HCT116 (cell line): ENCODE measurements at regions not wholly inside any gene's neighbourhood (a gene's known extent, or its start where the extent isn't known, plus 50 kb on each side); places are given as distances from the start of the nearest gene placed in this dataset.

Experiments used
- EZH2phosphoT487 ChIP-seq: fragments of 200-600 bp; IDR thresholded peaks from 2 replicates; pipeline ENCODE4 v1.6.1; 2018; ENCODE audit warnings: antibody characterized with exemption, borderline replicate concordance
- JUND ChIP-seq: IDR thresholded peaks from 2 replicates; pipeline ENCODE4 v1.6.1; 2012
- POLR2A ChIP-seq: IDR thresholded peaks from 2 replicates; pipeline ENCODE4 v1.7.0; 2011; ENCODE audit warnings: borderline replicate concordance; ENCODE audit not compliant: insufficient read depth, insufficient read length; ENCODE audit errors: extremely low read depth
- ZNF274 ChIP-seq: fragments of 200-500 bp; sonication (Bioruptor generic); IDR thresholded peaks from 2 replicates; pipeline ENCODE4 v1.6.1; 2014; ENCODE audit warnings: mild to moderate bottlenecking, low read depth, low read length, inconsistent platforms
- TF ChIP-seq, protein P1 (sequence below): IDR thresholded peaks from 2 replicates; pipeline ENCODE4 v1.6.1; 2012

DNA sequence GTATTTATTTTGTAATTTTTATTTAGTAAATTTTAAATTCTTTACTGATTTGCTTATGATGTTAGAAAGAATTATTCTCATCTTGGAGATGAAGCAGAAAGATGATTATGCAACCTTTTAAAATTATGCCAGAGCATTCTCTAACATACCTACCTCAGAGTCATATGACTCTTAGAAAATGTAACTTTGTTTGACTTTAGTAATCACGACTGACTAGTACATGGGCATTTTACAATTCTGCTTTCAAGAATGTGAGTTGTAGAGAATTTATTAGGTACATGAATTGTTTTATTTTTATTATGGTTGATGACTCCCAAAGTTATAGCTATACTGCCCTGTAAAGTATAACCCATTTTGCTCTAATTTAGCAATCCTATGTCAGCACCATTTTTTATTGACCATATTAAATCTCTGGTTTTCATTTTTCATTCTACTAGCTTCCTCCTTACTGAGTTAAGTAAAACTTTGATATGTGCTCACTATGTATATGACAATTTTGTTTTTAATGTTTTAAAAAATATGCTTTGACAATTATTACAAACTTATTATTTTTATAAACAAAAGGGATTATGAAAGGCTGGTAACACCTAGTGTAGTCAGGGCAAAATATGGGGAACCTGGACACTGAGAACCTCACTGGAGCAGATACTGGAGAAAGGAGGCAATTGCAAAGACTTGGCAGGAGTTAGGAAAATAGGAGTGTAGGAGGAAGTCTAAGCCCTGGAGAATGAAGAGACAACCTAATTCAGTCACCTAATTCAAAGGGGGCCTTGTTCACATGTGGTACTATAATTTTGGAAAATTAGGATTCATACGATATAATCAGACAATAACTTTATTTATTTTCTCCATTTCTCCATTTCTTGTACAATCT lies 249.7 kb upstream of the DAB2 start:
- TF ChIP-seq JUND (no peak), POLR2A (no peak), ZNF274 (no peak), EZH2phosphoT487 (no peak)
- TF ChIP-seq, protein P1, sequence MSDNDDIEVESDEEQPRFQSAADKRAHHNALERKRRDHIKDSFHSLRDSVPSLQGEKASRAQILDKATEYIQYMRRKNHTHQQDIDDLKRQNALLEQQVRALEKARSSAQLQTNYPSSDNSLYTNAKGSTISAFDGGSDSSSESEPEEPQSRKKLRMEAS: no peak
